HCT116 (cell line): ENCODE measurements at regions not wholly inside any gene's neighbourhood (a gene's known extent, or its start where the extent isn't known, plus 50 kb on each side); places are given as distances from the start of the nearest gene placed in this dataset.

Experiments
- ATAC-seq: fragments of 200-7000 bp; cut with Tn5 transposase; 2 replicates; pipeline ENCODE4 v1.9.1; 2020; ENCODE audit warnings: mild to moderate bottlenecking, moderate library complexity
- BruUV-seq: library from RNA; stranded (reverse); fragments of 400-500 nt; replicated peaks from 2 replicates; lab custom pipeline; 2021; lab: Mats Ljungman, UMichigan
- CTCF ChIA-PET: fragments of 300-600 bp; sonication (Branson Sonifier 250); formaldehyde crosslinking; loops from one replicate; lab custom pipeline; 2021; ENCODE audit warnings: antibody characterized with exemption; lab: Charles Lee
- POLR2A ChIA-PET: fragments of 300-600, 350-600 bp; sonication (Branson Sonifier 250); formaldehyde crosslinking; loops from one replicate; lab custom pipeline; 2021; ENCODE audit warnings: antibody characterized with exemption; lab: Charles Lee
- RAD21 ChIA-PET, 2 experiments: fragments of 300-600 bp; sonication (Branson Sonifier 250); formaldehyde crosslinking; loops; one replicate each; lab custom pipeline; 2023; ENCODE audit warnings: low total read pairs in 2 of 2; ENCODE audit not compliant: uncharacterized antibody in 2 of 2, unreplicated experiment in 2 of 2, low non-redundant PET in 1 of 2; lab: Charles Lee
- DNase-seq: peaks from one replicate; pipeline ENCODE4 v3.0.0-alpha.2; 2010; ENCODE audit warnings: low read depth, low spot score
- H2AFZ ChIP-seq: fragments of 200-600 bp; shearing (Covaris generic), sonication (generic); 2 replicates; pipeline ENCODE4 v1.6.1; 2017; ENCODE audit warnings: low read depth, mixed run types, mixed read lengths, antibody characterized with exemption, low read length; ENCODE audit not compliant: poor library complexity, severe bottlenecking
- H3K27ac ChIP-seq: 2 replicates; pipeline ENCODE4 v1.5.1; 2012; ENCODE audit warnings: low read depth, low read length
- H3K27me3 ChIP-seq: fragments of 200-600 bp; sonication (generic); 2 replicates; pipeline ENCODE4 v1.6.1; 2016; ENCODE audit warnings: mixed run types, low read length, mixed read lengths; ENCODE audit not compliant: insufficient read depth
- H3K36me3 ChIP-seq, 2 experiments: fragments of 200-500 bp in 1 of 2; fragments of 200-600 bp in 1 of 2; sonication (Bioruptor generic) in 1 of 2; sonication (generic) in 1 of 2; 2 replicates each; pipeline versions ENCODE4 v1.5.1 to v1.6.1; 2014 to 2016; ENCODE audit warnings: low read length in 2 of 2, inconsistent platforms in 1 of 2, mixed read lengths in 1 of 2, mixed run types in 1 of 2; ENCODE audit not compliant: insufficient read depth in 2 of 2, control insufficient read depth in 1 of 2
- H3K4me1 ChIP-seq, 2 experiments: fragments of 200-600 bp in 1 of 2; sonication (generic) in 1 of 2; 2 replicates each; pipeline versions ENCODE4 v1.5.1 to v1.6.1; 2012 to 2017; ENCODE audit warnings: low read length in 2 of 2, inconsistent platforms in 1 of 2, mild to moderate bottlenecking in 1 of 2, mixed read lengths in 1 of 2, mixed run types in 1 of 2, moderate library complexity in 1 of 2; ENCODE audit not compliant: insufficient read depth in 2 of 2, control insufficient read depth in 1 of 2
- H3K4me2 ChIP-seq: fragments of 200-600 bp; sonication (generic); 2 replicates; pipeline ENCODE4 v1.6.1; 2017; ENCODE audit warnings: mixed run types, low read length, mixed read lengths
- H3K4me3 ChIP-seq, 2 experiments: fragments of 200-600 bp in 1 of 2; sonication (generic) in 1 of 2; replicated peaks in 1 of 2; 2 replicates each; pipeline ENCODE4 v1.5.1; 2011 to 2016; ENCODE audit warnings: low read length in 2 of 2, control low read depth in 1 of 2, low read depth in 1 of 2, mild to moderate bottlenecking in 1 of 2, mixed read lengths in 1 of 2, mixed run types in 1 of 2
- H3K79me2 ChIP-seq: fragments of 200-600 bp; sonication (generic); 2 replicates; pipeline ENCODE4 v1.6.1; 2017; ENCODE audit warnings: mild to moderate bottlenecking, mixed run types, low read length, moderate library complexity, mixed read lengths; ENCODE audit not compliant: insufficient read depth
- H3K9ac ChIP-seq: fragments of 200-600 bp; sonication (generic); 2 replicates; pipeline ENCODE4 v1.6.1; 2016; ENCODE audit warnings: low read length, mixed read lengths
- H3K9me2 ChIP-seq: fragments of 200-600 bp; sonication (generic), shearing (Covaris generic); 2 replicates; pipeline ENCODE4 v1.6.1; 2017; ENCODE audit warnings: mixed run types, mild to moderate bottlenecking, moderate library complexity; ENCODE audit not compliant: insufficient read depth
- H3K9me3 ChIP-seq, 2 experiments: fragments of 200-500 bp in 1 of 2; fragments of 200-600 bp in 1 of 2; sonication (Bioruptor generic) in 1 of 2; sonication (generic) in 1 of 2; 2 replicates each; pipeline ENCODE4 v1.6.1; 2014 to 2017; ENCODE audit warnings: low read length in 2 of 2, mixed read lengths in 2 of 2, inconsistent platforms in 1 of 2, low read depth in 1 of 2, mild to moderate bottlenecking in 1 of 2, mixed run types in 1 of 2, moderate library complexity in 1 of 2; ENCODE audit not compliant: control insufficient read depth in 1 of 2, insufficient read depth in 1 of 2
- H4K20me1 ChIP-seq: fragments of 200-600 bp; sonication (generic), shearing (Covaris generic); 2 replicates; pipeline ENCODE4 v1.6.1; 2017; ENCODE audit warnings: mixed run types, mild to moderate bottlenecking, moderate library complexity; ENCODE audit not compliant: insufficient read depth
- CTCF ChIP-seq, 3 experiments: fragments of 200-600 bp in 1 of 3; sonication (generic) in 1 of 3; IDR thresholded peaks in 2 of 3; conservative IDR thresholded peaks in 1 of 3; 2 replicates each; pipeline ENCODE4 v1.5.1; 2012 to 2017; ENCODE audit warnings: low read depth in 2 of 3, low read length in 2 of 3, antibody characterized with exemption in 1 of 3, borderline replicate concordance in 1 of 3, control low read depth in 1 of 3, mild to moderate bottlenecking in 1 of 3, mixed read lengths in 1 of 3, mixed run types in 1 of 3, moderate library complexity in 1 of 3; ENCODE audit not compliant: insufficient read depth in 1 of 3
- EGR1 ChIP-seq: IDR thresholded peaks from 2 replicates; pipeline ENCODE4 v1.6.1; 2012; ENCODE audit warnings: low read depth
- EZH2phosphoT487 ChIP-seq: fragments of 200-600 bp; IDR thresholded peaks from 2 replicates; pipeline ENCODE4 v1.6.1; 2018; ENCODE audit warnings: antibody characterized with exemption, borderline replicate concordance
- MAX ChIP-seq: IDR thresholded peaks from 2 replicates; pipeline ENCODE4 v1.6.1; 2012
- POLR2AphosphoS5 ChIP-seq: IDR thresholded peaks from 2 replicates; pipeline ENCODE4 v1.6.1; 2011; ENCODE audit warnings: mild to moderate bottlenecking, low read depth, low read length, moderate library complexity
- RAD21 ChIP-seq: IDR thresholded peaks from 2 replicates; pipeline ENCODE4 v1.6.1; 2012; ENCODE audit warnings: low read depth, mild to moderate bottlenecking
- SIN3A ChIP-seq: IDR thresholded peaks from 2 replicates; pipeline ENCODE4 v1.6.1; 2012; ENCODE audit warnings: low read depth
- SP1 ChIP-seq: IDR thresholded peaks from 2 replicates; pipeline ENCODE4 v1.6.1; 2012; ENCODE audit warnings: low read depth
- SRF ChIP-seq: IDR thresholded peaks from 2 replicates; pipeline ENCODE4 v1.6.1; 2012; ENCODE audit warnings: low read depth
- YY1 ChIP-seq: IDR thresholded peaks from 2 replicates; pipeline ENCODE4 v1.6.1; 2011; ENCODE audit warnings: low read length, low read depth, moderate library complexity, mild to moderate bottlenecking; ENCODE audit not compliant: insufficient replicate concordance; ENCODE audit errors: extremely low read depth
- ZBTB33 ChIP-seq: IDR thresholded peaks from 2 replicates; pipeline ENCODE4 v1.6.1; 2011; ENCODE audit warnings: mild to moderate bottlenecking, low read length, moderate library complexity; ENCODE audit not compliant: insufficient replicate concordance; ENCODE audit errors: extremely low read depth
- ZFX ChIP-seq: fragments of 450-650 bp; IDR thresholded peaks from 2 replicates; pipeline ENCODE4 v1.6.1; 2017
- intact Hi-C: fragments of 100-400 bp; cut with micrococcal nuclease; formaldehyde crosslinking; loops from 2 replicates; pipeline ENCODE4 v1.10.0; 2022

GRCh38 chr3:101081999-101082398 lies 88.8 kb upstream of the ABI3BP start:
- Histone ChIP-seq H3K4me3 (no peak overlapping the region), H3K4me1 (no peaks in the 10 kb centered on the region), H3K79me2 (no peaks in the 10 kb centered on the region), H3K9me3 (no peaks in the 10 kb centered on the region), H3K9me2 (no peaks in the 10 kb centered on the region), H2AFZ (no peak overlapping the region), H3K9ac (no peak overlapping the region), H3K27me3 (no peaks in the 10 kb centered on the region), H4K20me1 (no peaks in the 10 kb centered on the region), H3K4me2 (no peak overlapping the region), H3K27ac (no peak overlapping the region), H3K36me3 (no peaks in the 10 kb centered on the region)
- BruUV-seq = no TSS peak
- ChIA-PET CTCF (interaction anchor here (1.6 kb wide), 1 partner anchor 12 kb away, joined by 5 read pairs; no protein-coding TSS in a partner anchor), RAD21 (no interaction called here), POLR2A (no interaction called here)
- intact Hi-C loops = no loop called here
- no peak for TF ChIP-seq SP1
- no peak for TF ChIP-seq EGR1
- no peak for TF ChIP-seq SIN3A
- no peak for TF ChIP-seq EZH2phosphoT487
- no peak for TF ChIP-seq ZFX
- no peak for TF ChIP-seq YY1
- TF ChIP-seq SRF = no peak
- TF ChIP-seq ZBTB33 = no peak
- no peak for TF ChIP-seq MAX
- TF ChIP-seq CTCF (IDR thresholded peaks at IDR 0.05 in 2 of 3, conservative IDR thresholded peaks at IDR 0.05 in 1 of 3; ENCODE audit: borderline replicate concordance in 1 of 3, insufficient read depth in 1 of 3, low read depth in 2 of 3, low read length in 2 of 3) = no peak
- no peak for TF ChIP-seq RAD21
- no peak for TF ChIP-seq POLR2AphosphoS5
- ATAC-seq (no peak), DNase-seq (no peak)
